CD4-positive, CD25-positive, alpha-beta regulatory T cell (primary cell): ENCODE measurements at regions not wholly inside any gene's neighbourhood (a gene's known extent, or its start where the extent isn't known, plus 50 kb on each side); places are given as distances from the start of the nearest gene placed in this dataset.
"Not testable (repeated sequence)": the region's sequence is repeated elsewhere in the genome, so short reads cannot be mapped to it uniquely, and the experiment has no call there.

ENCODE experiments used
- ATAC-seq, 2 donors: fragments of 150-1000 bp; cut with Tn5 transposase; one replicate each; pipeline ENCODE4 v1.10.0; 2021; ENCODE audit warnings: low read depth in 2 of 2, moderate number of reproducible peaks in 2 of 2, moderate library complexity in 1 of 2
- DNase-seq, 3 donors: peaks; one replicate each; pipeline versions ENCODE4 v3.0.0 to v3.0.0-alpha.2; 2012 to 2022; ENCODE audit warnings: mixed read lengths in 1 of 3
- H3K27ac ChIP-seq: one replicate; pipeline ENCODE4 v1.7.0; 2013; ENCODE audit warnings: mild to moderate bottlenecking, low read length; ENCODE audit not compliant: insufficient read depth, poor library complexity, severe bottlenecking
- H3K27me3 ChIP-seq: one replicate; pipeline ENCODE4 v1.7.0; 2013; ENCODE audit warnings: low read length; ENCODE audit not compliant: control insufficient read depth, insufficient read depth
- H3K36me3 ChIP-seq: one replicate; pipeline ENCODE4 v1.7.0; 2013; ENCODE audit warnings: mild to moderate bottlenecking, low read length, moderate library complexity; ENCODE audit not compliant: control insufficient read depth, insufficient read depth
- H3K4me1 ChIP-seq: 2 replicates; pipeline ENCODE4 v1.7.0; 2013; ENCODE audit warnings: mild to moderate bottlenecking, low read length; ENCODE audit not compliant: insufficient read depth, control insufficient read depth, poor library complexity, severe bottlenecking
- H3K4me3 ChIP-seq: one replicate; pipeline ENCODE4 v1.7.0; 2013; ENCODE audit warnings: low read depth, mild to moderate bottlenecking, low read length, moderate library complexity
- H3K9me3 ChIP-seq, 2 experiments: 1 replicate in 1 of 2; 2 replicates in 1 of 2; pipeline ENCODE4 v1.7.0; 2013; ENCODE audit warnings: low read length in 2 of 2, mild to moderate bottlenecking in 1 of 2, moderate library complexity in 1 of 2; ENCODE audit not compliant: control insufficient read depth in 2 of 2
- H3K27ac Mint-ChIP-seq, 3 donors: one replicate each; pipeline ENCODE4 v1.8.0; 2020 to 2022; ENCODE audit warnings: mild to moderate bottlenecking in 3 of 3, mixed read lengths in 3 of 3, moderate library complexity in 2 of 3
- H3K27me3 Mint-ChIP-seq: one replicate; pipeline ENCODE4 v1.8.0; 2022; ENCODE audit warnings: mild to moderate bottlenecking, mixed read lengths
- H3K36me3 Mint-ChIP-seq: one replicate; pipeline ENCODE4 v1.8.0; 2020; ENCODE audit warnings: mixed read lengths
- H3K4me1 Mint-ChIP-seq, 4 donors: one replicate each; pipeline ENCODE4 v1.8.0; 2020 to 2022; ENCODE audit warnings: mixed read lengths in 4 of 4, mild to moderate bottlenecking in 1 of 4
- H3K4me3 Mint-ChIP-seq, 4 donors: one replicate each; pipeline ENCODE4 v1.8.0; 2020 to 2022; ENCODE audit warnings: mild to moderate bottlenecking in 4 of 4, mixed read lengths in 4 of 4, moderate library complexity in 3 of 4
- H3K9me3 Mint-ChIP-seq, 7 donors: one replicate each; pipeline ENCODE4 v1.8.0; 2020 to 2022; ENCODE audit warnings: mixed read lengths in 7 of 7, mild to moderate bottlenecking in 3 of 7, moderate library complexity in 2 of 7

- Mint-ChIP-seq H3K4me3 (peak overlapping the region in 1 of 4 donors; percentile 55), H3K27me3 (peaks cover 6% of the 10 kb centered on the region), H3K27ac (peak overlapping the region in 1 of 3 donors; percentile 70), H3K4me1 (peaks cover 16 to 50% (median 31%) of the 10 kb centered on the region in 4 donors), H3K9me3 (peaks cover 0 to 10% (median 0%) of the 10 kb centered on the region in 7 donors), H3K36me3 (peaks cover 7% of the 10 kb centered on the region)
- H3K27me3 ChIP-seq, result no peaks in the 10 kb centered on the region
- no peaks in the 10 kb centered on the region for H3K36me3 ChIP-seq
- H3K27ac ChIP-seq, result no peak overlapping the region
- no peak overlapping the region for H3K4me3 ChIP-seq
- ATAC-seq, result no peak
- peaks cover 23% of the 10 kb centered on the region for H3K4me1 ChIP-seq
- no peak for DNase-seq
- no peaks in the 10 kb centered on the region for H3K9me3 ChIP-seq
These were observed 180.6 kb upstream of the JUN start for GRCh38 chr1:58964428-58964827.

GRCh38 chr1:58964880-58965279 is 181.0 kb upstream of the JUN start:
- Mint-ChIP-seq H3K9me3 (peaks cover 0 to 10% (median 0%) of the 10 kb centered on the region in 7 donors), H3K27me3 (peaks cover 6% of the 10 kb centered on the region), H3K4me3 (peak overlapping the region in 1 of 4 donors; percentile 55), H3K36me3 (peaks cover 7% of the 10 kb centered on the region), H3K27ac (no peak overlapping the region), H3K4me1 (peaks cover 16 to 51% (median 31%) of the 10 kb centered on the region in 4 donors)
- Histone ChIP-seq H3K36me3 (no peaks in the 10 kb centered on the region), H3K4me1 (peaks cover 24% of the 10 kb centered on the region), H3K27me3 (no peaks in the 10 kb centered on the region), H3K9me3 (no peaks in the 10 kb centered on the region), H3K27ac (no peak overlapping the region), H3K4me3 (no peak overlapping the region)
- DNase-seq (no peak), ATAC-seq (no peak)

GRCh38 chr1:58966103-58966916 is 182.5 kb upstream of the JUN start:
- H3K36me3 Mint-ChIP-seq, result peaks cover 2% of the 10 kb centered on the region
- ATAC-seq, result no peak
- peaks cover 0 to 5% (median 0%) of the 10 kb centered on the region in 7 donors for H3K9me3 Mint-ChIP-seq
- Histone ChIP-seq H3K27me3 (no peaks in the 10 kb centered on the region), H3K36me3 (no peaks in the 10 kb centered on the region), H3K27ac (no peak overlapping the region), H3K4me3 (no peak overlapping the region), H3K9me3 (no peaks in the 10 kb centered on the region), H3K4me1 (peaks cover 24% of the 10 kb centered on the region)
- H3K27me3 Mint-ChIP-seq, result no peaks in the 10 kb centered on the region
- H3K4me3 Mint-ChIP-seq, result peak overlapping the region in 2 of 4 donors; percentile 17 to 28
- peaks cover 16 to 51% (median 31%) of the 10 kb centered on the region in 4 donors for H3K4me1 Mint-ChIP-seq
- peak overlapping the region; percentile 3 to 86 (median 59) for H3K27ac Mint-ChIP-seq
- peak in 1 of 3 donors; percentile 23 for DNase-seq

GRCh38 chr1:58966917-58967740 is 183.3 kb upstream of the JUN start:
- H3K36me3 ChIP-seq, result no peaks in the 10 kb centered on the region
- H3K36me3 Mint-ChIP-seq, result no peaks in the 10 kb centered on the region
- peaks cover 0 to 5% (median 0%) of the 10 kb centered on the region in 7 donors for H3K9me3 Mint-ChIP-seq
- H3K27me3 Mint-ChIP-seq, result no peaks in the 10 kb centered on the region
- no peak for DNase-seq
- ATAC-seq, result no peak
- no peak overlapping the region for H3K4me3 ChIP-seq
- no peaks in the 10 kb centered on the region for H3K27me3 ChIP-seq
- H3K27ac Mint-ChIP-seq, result peak overlapping the region; percentile 79 to 96 (median 86)
- peaks cover 16 to 51% (median 31%) of the 10 kb centered on the region in 4 donors for H3K4me1 Mint-ChIP-seq
- peak overlapping the region in 2 of 4 donors; percentile 12 to 17 for H3K4me3 Mint-ChIP-seq
- no peak overlapping the region for H3K27ac ChIP-seq
- H3K4me1 ChIP-seq, result peaks cover 24% of the 10 kb centered on the region
- H3K9me3 ChIP-seq, result no peaks in the 10 kb centered on the region

GRCh38 chr1:58968360-58968952 is 184.6 kb upstream of the JUN start:
- Histone ChIP-seq H3K36me3 (no peaks in the 10 kb centered on the region), H3K4me3 (peak overlapping the region; percentile 47), H3K9me3 (no peaks in the 10 kb centered on the region), H3K27ac (peak overlapping the region; percentile 72), H3K4me1 (peaks cover 24% of the 10 kb centered on the region), H3K27me3 (no peaks in the 10 kb centered on the region)
- peak overlapping the region; percentile 96 to 98 (median 97) for H3K27ac Mint-ChIP-seq
- no peaks in the 10 kb centered on the region for H3K36me3 Mint-ChIP-seq
- ATAC-seq (peak; percentile 67 to 76), DNase-seq (peak in 2 of 3 donors; percentile 43 to 89)
- peaks cover 16 to 51% (median 30%) of the 10 kb centered on the region in 4 donors for H3K4me1 Mint-ChIP-seq
- H3K27me3 Mint-ChIP-seq, result no peaks in the 10 kb centered on the region
- peaks cover 0 to 4% (median 0%) of the 10 kb centered on the region in 7 donors for H3K9me3 Mint-ChIP-seq
- H3K4me3 Mint-ChIP-seq, result peak overlapping the region in 3 of 4 donors; percentile 42 to 82 (median 80)

GRCh38 chr1:58969176-58969575 is 185.3 kb upstream of the JUN start:
- H3K27ac ChIP-seq, ATAC-seq, H3K27me3 ChIP-seq, H3K27me3 Mint-ChIP-seq, DNase-seq, H3K9me3 Mint-ChIP-seq, H3K9me3 ChIP-seq, H3K36me3 Mint-ChIP-seq, H3K4me3 ChIP-seq, H3K36me3 ChIP-seq: not testable (repeated sequence)
- peaks cover 24% of the 10 kb centered on the region for H3K4me1 ChIP-seq
- Mint-ChIP-seq H3K4me1 (peaks cover 16 to 47% (median 28%) of the 10 kb centered on the region in 4 donors), H3K27ac (peak overlapping the region; percentile 96 to 98 (median 97)), H3K4me3 (peak overlapping the region in 2 of 4 donors; percentile 80 to 82)

GRCh38 chr1:58971629-58972140 is 187.8 kb upstream of the JUN start:
- Histone ChIP-seq H3K27ac (no peak overlapping the region), H3K4me3 (no peak overlapping the region), H3K9me3 (no peaks in the 10 kb centered on the region), H3K27me3 (no peaks in the 10 kb centered on the region), H3K36me3 (no peaks in the 10 kb centered on the region), H3K4me1 (peaks cover 22% of the 10 kb centered on the region)
- ATAC-seq (no peak), DNase-seq (no peak)
- Mint-ChIP-seq H3K9me3 (peaks cover 0 to 2% (median 0%) of the 10 kb centered on the region in 7 donors), H3K4me3 (no peak overlapping the region), H3K36me3 (no peaks in the 10 kb centered on the region), H3K4me1 (peaks cover 9 to 28% (median 18%) of the 10 kb centered on the region in 4 donors), H3K27ac (peak overlapping the region in 2 of 3 donors; percentile 9 to 34), H3K27me3 (no peaks in the 10 kb centered on the region)
